GM23338 (cell line): ENCODE measurements at regions not wholly inside any gene's neighbourhood (a gene's known extent, or its start where the extent isn't known, plus 50 kb on each side); places are given as distances from the start of the nearest gene placed in this dataset.

ENCODE experiments used
- ATAC-seq: fragments of 200-7000 bp; cut with Tn5 transposase; 3 replicates; pipeline ENCODE4 v1.9.1; 2020
- DNase-seq: peaks from one replicate; pipeline ENCODE4 v3.0.0-alpha.2; 2015; ENCODE audit warnings: low spot score
- H2AFZ ChIP-seq: fragments of 200-600 bp; sonication (generic); 2 replicates; pipeline ENCODE4 v1.8.0; 2016; ENCODE audit warnings: antibody characterized with exemption, mild to moderate bottlenecking, moderate library complexity
- H3F3A ChIP-seq: fragments of 200-600 bp; sonication (generic); replicated peaks from 2 replicates; pipeline ENCODE4 v1.8.0; 2017; ENCODE audit warnings: antibody characterized with exemption, mixed run types, low read depth
- H3K27ac ChIP-seq: fragments of 200-600 bp; sonication (generic); 2 replicates; pipeline ENCODE4 v1.6.1; 2016; ENCODE audit warnings: low read depth
- H3K27me3 ChIP-seq: fragments of 200-600 bp; sonication (generic); 2 replicates; pipeline ENCODE4 v1.8.0; 2016; ENCODE audit warnings: mild to moderate bottlenecking, mixed run types, moderate library complexity; ENCODE audit not compliant: insufficient read depth
- H3K36me3 ChIP-seq: fragments of 200-600 bp; sonication (generic); 2 replicates; pipeline ENCODE4 v1.8.0; 2016; ENCODE audit warnings: mild to moderate bottlenecking; ENCODE audit not compliant: insufficient read depth
- H3K4me1 ChIP-seq: fragments of 200-600 bp; sonication (generic); 2 replicates; pipeline ENCODE4 v1.8.0; 2016; ENCODE audit warnings: mild to moderate bottlenecking, moderate library complexity; ENCODE audit not compliant: insufficient read depth
- H3K4me2 ChIP-seq: fragments of 200-600 bp; sonication (generic); 2 replicates; pipeline ENCODE4 v1.7.1; 2017; ENCODE audit warnings: mixed run types
- H3K4me3 ChIP-seq: fragments of 200-600 bp; sonication (generic); 2 replicates; pipeline ENCODE4 v1.6.1; 2016; ENCODE audit warnings: mixed run types
- H3K79me2 ChIP-seq: fragments of 200-600 bp; sonication (generic); replicated peaks from 2 replicates; pipeline ENCODE4 v1.8.0; 2017; ENCODE audit warnings: mild to moderate bottlenecking; ENCODE audit not compliant: insufficient read depth
- H3K9me2 ChIP-seq: fragments of 200-600 bp; sonication (generic); 2 replicates; pipeline ENCODE4 v1.8.0; 2017; ENCODE audit not compliant: insufficient read depth
- H4K20me1 ChIP-seq: fragments of 200-600 bp; sonication (generic); replicated peaks from 2 replicates; pipeline ENCODE4 v1.8.0; 2017; ENCODE audit warnings: mild to moderate bottlenecking; ENCODE audit not compliant: insufficient read depth
- H3K27ac Mint-ChIP-seq: 2 replicates; pipeline ENCODE4 v1.8.0; 2020; ENCODE audit warnings: inconsistent platforms, mild to moderate bottlenecking, moderate library complexity, mixed read lengths
- H3K27me3 Mint-ChIP-seq: 3 replicates; pipeline ENCODE4 v1.8.0; 2022; ENCODE audit warnings: low read depth, mild to moderate bottlenecking, moderate library complexity, mixed read lengths, inconsistent platforms; ENCODE audit not compliant: insufficient read depth, poor library complexity
- H3K36me3 Mint-ChIP-seq: 3 replicates; pipeline ENCODE4 v1.8.0; 2021; ENCODE audit warnings: low read depth, mild to moderate bottlenecking, inconsistent platforms, moderate library complexity, mixed read lengths
- H3K4me1 Mint-ChIP-seq: 3 replicates; pipeline ENCODE4 v1.8.0; 2020; ENCODE audit warnings: mild to moderate bottlenecking, inconsistent platforms, mixed read lengths
- H3K4me3 Mint-ChIP-seq: 3 replicates; pipeline ENCODE4 v1.8.0; 2021; ENCODE audit warnings: moderate library complexity, mild to moderate bottlenecking, inconsistent platforms, mixed read lengths
- H3K9me3 Mint-ChIP-seq: 3 replicates; pipeline ENCODE4 v1.8.0; 2020; ENCODE audit warnings: moderate library complexity, mild to moderate bottlenecking, inconsistent platforms, mixed read lengths
- CREB1 ChIP-seq: fragments of 250-450 bp; sonication (Bioruptor Pico); IDR thresholded peaks from 2 replicates; pipeline ENCODE4 v1.5.0; 2020; ENCODE audit warnings: low read depth, mild to moderate bottlenecking, moderate library complexity
- CTCF ChIP-seq, 2 experiments: fragments of 200-600 bp in 1 of 2; sonication (generic) in 1 of 2; conservative IDR thresholded peaks; 2 replicates each; pipeline versions ENCODE4 v1.5.1 to v1.6.1; 2016 to 2017; ENCODE audit warnings: antibody characterized with exemption in 2 of 2, low read depth in 2 of 2, mild to moderate bottlenecking in 2 of 2, moderate library complexity in 1 of 2
- ETS1 ChIP-seq: IDR thresholded peaks from 2 replicates; pipeline ENCODE4 v1.6.1; 2016; ENCODE audit warnings: antibody characterized with exemption
- EZH2 ChIP-seq: fragments of 200-600 bp; sonication (generic); IDR thresholded peaks from one replicate; pipeline ENCODE4 v1.8.0; 2017; ENCODE audit warnings: antibody characterized with exemption, mild to moderate bottlenecking, low read depth; ENCODE audit not compliant: unreplicated experiment
- EZH2phosphoT487 ChIP-seq: fragments of 200-600 bp; sonication (generic); IDR thresholded peaks from one replicate; pipeline ENCODE4 v1.8.1; 2018; ENCODE audit warnings: antibody characterized with exemption; ENCODE audit not compliant: unreplicated experiment
- JUNB ChIP-seq: IDR thresholded peaks from one replicate; pipeline ENCODE4 v1.6.1; 2016; ENCODE audit warnings: antibody characterized with exemption; ENCODE audit not compliant: unreplicated experiment
- NANOG ChIP-seq: IDR thresholded peaks from 2 replicates; pipeline ENCODE4 v1.6.1; 2016; ENCODE audit warnings: antibody characterized with exemption, borderline replicate concordance
- POLR2AphosphoS5 ChIP-seq: IDR thresholded peaks from 2 replicates; pipeline ENCODE4 v1.6.1; 2016; ENCODE audit warnings: antibody characterized with exemption, low read depth
- STAT1 ChIP-seq: IDR thresholded peaks from one replicate; pipeline ENCODE4 v1.6.1; 2016; ENCODE audit warnings: antibody characterized with exemption; ENCODE audit not compliant: unreplicated experiment
- ZNF114 ChIP-seq: fragments of 250-450 bp; sonication (Bioruptor Pico); IDR thresholded peaks from 2 replicates; pipeline ENCODE4 v1.5.0; 2020; ENCODE audit warnings: mild to moderate bottlenecking, moderate library complexity
- ZNF331 ChIP-seq: fragments of 250-450 bp; sonication (Bioruptor Pico); IDR thresholded peaks from 2 replicates; pipeline ENCODE4 v1.5.0; 2020; ENCODE audit warnings: low read depth, mild to moderate bottlenecking, moderate library complexity
- ZNF462 ChIP-seq: fragments of 250-450 bp; sonication (Bioruptor Pico); IDR thresholded peaks from 2 replicates; pipeline ENCODE4 v1.5.0; 2020; ENCODE audit warnings: mild to moderate bottlenecking, moderate library complexity

GRCh38 chr1:29861446-29861845 is 625.1 kb downstream of the PTPRU start (continued):
- TF ChIP-seq CTCF (conservative IDR thresholded peaks at IDR 0.05; ENCODE audit: low read depth in 2 of 2) (no peak), ZNF114 (CRISPR knock-in tag) (no peak)

- H3K4me3 Mint-ChIP-seq: no peak overlapping the region
- Histone ChIP-seq H3K4me2 (no peak overlapping the region), H3K79me2 (no peaks in the 10 kb centered on the region), H3K9me2 (no peaks in the 10 kb centered on the region), H3K27me3 (no peaks in the 10 kb centered on the region), H4K20me1 (no peaks in the 10 kb centered on the region), H3K36me3 (no peaks in the 10 kb centered on the region), H2AFZ (no peak overlapping the region), H3K27ac (no peak overlapping the region), H3K4me3 (no peak overlapping the region), H3F3A (no peaks in the 10 kb centered on the region), H3K4me1 (no peaks in the 10 kb centered on the region)
- peaks cover 2% of the 10 kb centered on the region; the same call in 1 of the 3 replicates for H3K4me1 Mint-ChIP-seq
- no peak for DNase-seq
- ATAC-seq: no peak
- H3K9me3 Mint-ChIP-seq: peaks cover 40% of the 10 kb centered on the region
- no peak overlapping the region for H3K27ac Mint-ChIP-seq
- H3K27me3 Mint-ChIP-seq: peaks cover 9% of the 10 kb centered on the region
- H3K36me3 Mint-ChIP-seq: peaks cover 22% of the 10 kb centered on the region
- no peak for TF ChIP-seq NANOG
- no peak for TF ChIP-seq CREB1 (CRISPR knock-in tag)
- no peak for TF ChIP-seq STAT1
- TF ChIP-seq ZNF462 (CRISPR knock-in tag): no peak
- TF ChIP-seq POLR2AphosphoS5: no peak
- no peak for TF ChIP-seq ZNF114 (CRISPR knock-in tag)
- TF ChIP-seq ETS1: no peak
- TF ChIP-seq CTCF (conservative IDR thresholded peaks at IDR 0.05; ENCODE audit: low read depth in 2 of 2): no peak
- TF ChIP-seq EZH2: no peak
- no peak for TF ChIP-seq ZNF331 (CRISPR knock-in tag)
- TF ChIP-seq JUNB: no peak
- no peak for TF ChIP-seq EZH2phosphoT487
Measured at GRCh38 chr1:29860681-29861080, 624.4 kb downstream of the PTPRU start.
